AG09309 (cell line): ENCODE measurements at regions not wholly inside any gene's neighbourhood (a gene's known extent, or its start where the extent isn't known, plus 50 kb on each side); places are given as distances from the start of the nearest gene placed in this dataset.

Experiments
- DNase-seq: peaks from one replicate; pipeline ENCODE4 v3.0.0-alpha.2; 2010; ENCODE audit warnings: low read depth
- H3K4me3 ChIP-seq: 2 replicates; pipeline ENCODE4 v1.5.1; 2011; ENCODE audit warnings: mild to moderate bottlenecking, low read depth, low read length, moderate library complexity; ENCODE audit not compliant: control insufficient read depth
- TF ChIP-seq, protein P1 (sequence below): IDR thresholded peaks from 2 replicates; pipeline ENCODE4 v1.5.1; 2011; ENCODE audit warnings: mild to moderate bottlenecking, low read depth, low read length, inconsistent platforms; ENCODE audit not compliant: insufficient read depth, control insufficient read depth; ENCODE audit errors: missing control alignments

DNA sequence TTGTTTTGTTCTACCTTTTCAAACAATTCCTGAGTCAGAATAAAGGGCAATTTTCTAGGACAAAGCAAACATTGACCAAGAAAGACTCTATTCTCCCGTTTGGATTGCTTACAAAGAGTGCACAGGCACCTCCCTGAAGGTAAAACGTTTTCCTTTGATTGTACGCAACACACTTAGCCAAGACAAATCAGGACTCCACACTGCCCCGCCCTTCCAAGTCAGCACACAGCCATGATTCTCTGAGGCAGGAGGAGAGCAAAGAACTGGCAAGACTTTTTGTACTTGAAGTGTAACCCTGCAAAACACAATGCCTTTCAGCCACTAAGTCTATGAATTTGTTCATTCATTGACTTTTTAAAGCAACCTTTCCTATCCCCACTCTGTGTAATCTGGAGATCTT, 85.0 kb upstream of the FAM180A start:
- H3K4me3 ChIP-seq: no peak overlapping the region
- TF ChIP-seq, protein P1, sequence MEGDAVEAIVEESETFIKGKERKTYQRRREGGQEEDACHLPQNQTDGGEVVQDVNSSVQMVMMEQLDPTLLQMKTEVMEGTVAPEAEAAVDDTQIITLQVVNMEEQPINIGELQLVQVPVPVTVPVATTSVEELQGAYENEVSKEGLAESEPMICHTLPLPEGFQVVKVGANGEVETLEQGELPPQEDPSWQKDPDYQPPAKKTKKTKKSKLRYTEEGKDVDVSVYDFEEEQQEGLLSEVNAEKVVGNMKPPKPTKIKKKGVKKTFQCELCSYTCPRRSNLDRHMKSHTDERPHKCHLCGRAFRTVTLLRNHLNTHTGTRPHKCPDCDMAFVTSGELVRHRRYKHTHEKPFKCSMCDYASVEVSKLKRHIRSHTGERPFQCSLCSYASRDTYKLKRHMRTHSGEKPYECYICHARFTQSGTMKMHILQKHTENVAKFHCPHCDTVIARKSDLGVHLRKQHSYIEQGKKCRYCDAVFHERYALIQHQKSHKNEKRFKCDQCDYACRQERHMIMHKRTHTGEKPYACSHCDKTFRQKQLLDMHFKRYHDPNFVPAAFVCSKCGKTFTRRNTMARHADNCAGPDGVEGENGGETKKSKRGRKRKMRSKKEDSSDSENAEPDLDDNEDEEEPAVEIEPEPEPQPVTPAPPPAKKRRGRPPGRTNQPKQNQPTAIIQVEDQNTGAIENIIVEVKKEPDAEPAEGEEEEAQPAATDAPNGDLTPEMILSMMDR: no peak
- no peak for DNase-seq

DNA sequence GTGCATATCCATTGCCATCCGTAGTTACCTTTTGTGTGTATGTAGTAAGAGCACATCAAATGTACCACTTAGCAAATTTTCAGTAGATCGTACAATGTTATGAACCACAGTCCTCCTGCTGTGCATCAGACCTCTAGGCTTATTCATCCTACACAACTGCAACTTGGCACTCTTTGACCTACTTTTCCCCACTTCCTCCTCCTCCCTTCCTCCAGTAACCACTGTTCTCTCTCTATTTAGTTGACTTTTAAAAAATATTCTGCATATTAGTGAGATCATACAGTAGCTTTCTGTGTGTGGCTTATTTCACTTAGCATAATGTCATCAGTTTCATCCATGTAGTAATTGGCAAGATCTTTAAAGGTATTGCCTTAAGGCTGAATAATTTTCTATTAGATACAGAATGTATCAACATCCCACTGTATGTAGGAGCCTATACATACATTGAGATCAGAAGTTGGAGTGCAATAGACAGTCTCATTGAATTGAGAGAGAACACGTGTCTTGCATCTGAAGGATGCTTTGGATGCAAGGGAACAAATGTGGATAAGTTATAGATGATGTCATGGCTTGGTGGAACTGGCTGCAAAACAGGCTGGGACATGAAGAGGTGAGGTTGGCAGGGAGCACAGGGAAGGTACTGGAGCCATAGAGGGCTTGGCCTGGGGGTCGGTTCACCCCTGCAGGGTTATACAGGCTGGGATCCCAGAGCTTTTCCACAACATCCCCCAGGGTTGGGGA, 83.0 kb upstream of the FAM180A start:
- no peak overlapping the region for H3K4me3 ChIP-seq
- TF ChIP-seq, protein P1: no peak
- no peak for DNase-seq

DNA sequence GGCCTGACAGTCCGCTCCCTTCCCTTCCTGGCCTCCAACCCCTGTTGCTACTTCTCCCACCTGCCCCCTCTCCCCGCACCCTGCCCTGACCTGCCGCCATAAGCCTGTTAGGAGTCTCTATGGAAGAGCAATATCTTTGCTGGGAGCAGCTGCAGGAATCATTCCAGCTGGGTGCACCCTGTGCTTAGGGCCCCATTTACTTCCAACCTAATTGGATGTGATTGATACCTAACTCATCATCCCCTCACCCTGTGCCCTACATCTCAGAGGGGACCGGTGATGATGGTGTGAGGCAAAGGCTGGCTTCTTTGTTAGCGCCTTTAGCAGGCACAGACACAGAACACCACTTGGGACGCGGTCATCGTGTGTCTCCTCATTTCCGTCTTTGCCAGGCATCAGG, 80.0 kb upstream of the FAM180A start:
- TF ChIP-seq, protein P1: no peak
- no peak overlapping the region for H3K4me3 ChIP-seq
- no peak for DNase-seq

DNA sequence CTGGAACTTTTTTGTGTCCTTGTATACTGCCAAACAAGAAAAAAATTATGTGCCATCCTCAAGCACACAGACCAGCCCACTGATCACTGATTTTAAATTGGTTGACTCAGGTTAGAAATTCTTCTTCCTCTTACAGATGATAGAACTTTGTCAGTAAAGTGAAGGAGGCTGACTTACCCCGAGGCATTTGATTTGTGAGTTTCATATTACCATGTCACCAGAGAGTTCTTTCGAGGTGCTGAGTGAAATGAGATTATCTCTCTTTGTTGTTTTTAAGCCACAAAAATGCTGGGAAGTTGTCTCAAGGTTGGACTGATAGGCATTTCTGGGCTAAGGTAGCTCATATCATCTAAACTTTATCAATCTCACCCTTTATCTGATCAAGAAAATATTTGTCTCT, 78.8 kb upstream of the FAM180A start:
- DNase-seq: no peak
- TF ChIP-seq, protein P1: no peak
- no peak overlapping the region for H3K4me3 ChIP-seq

DNA sequence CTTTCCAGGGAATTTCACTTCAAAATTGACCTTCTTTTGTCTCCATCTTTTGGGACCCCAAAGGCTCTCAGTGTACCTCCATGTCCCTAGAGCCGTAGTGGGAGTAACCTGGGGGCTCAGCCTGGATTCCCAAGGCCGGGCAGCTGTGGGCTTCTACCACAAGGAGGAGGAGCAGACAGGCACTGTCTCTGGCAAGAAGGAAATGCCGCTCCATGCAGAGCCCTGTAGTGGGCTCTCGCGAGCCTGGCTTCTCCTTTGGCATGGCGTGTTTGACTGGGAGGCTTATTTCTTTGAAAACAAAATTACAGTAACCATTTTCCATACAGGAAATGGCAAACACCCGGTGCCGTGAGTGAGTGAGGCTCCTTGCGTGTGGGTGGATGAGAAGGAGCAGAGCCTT, 76.8 kb upstream of the FAM180A start:
- no peak for DNase-seq
- no peak overlapping the region for H3K4me3 ChIP-seq

DNA sequence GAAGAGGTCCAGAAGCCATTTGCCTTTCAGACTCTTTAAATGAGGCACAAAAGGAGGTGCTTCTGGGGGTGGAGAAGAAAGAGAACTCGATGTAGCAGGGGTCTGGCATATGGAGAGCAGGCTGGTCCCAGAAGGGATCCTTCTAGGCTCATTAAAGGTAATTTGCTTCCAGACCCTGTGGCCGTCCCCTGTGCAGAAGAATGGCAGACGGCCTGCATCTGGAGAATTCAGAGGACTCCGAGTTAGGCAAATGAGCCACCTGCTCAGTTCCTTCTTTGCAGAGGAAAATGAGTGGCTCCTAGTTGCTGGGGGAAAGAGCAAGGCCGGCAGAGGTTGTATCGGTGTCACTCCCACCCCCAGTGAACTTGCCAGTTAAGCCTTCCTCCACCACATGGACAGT, 73.8 kb upstream of the FAM180A start:
- TF ChIP-seq, protein P1: no peak
- DNase-seq: no peak
- no peak overlapping the region for H3K4me3 ChIP-seq

More for the DNA sequence above, 76.8 kb upstream of the FAM180A start:
- TF ChIP-seq, protein P1: no peak
